NCI-H226 (cell line): ENCODE measurements at regions not wholly inside any gene's neighbourhood (a gene's known extent, or its start where the extent isn't known, plus 50 kb on each side); places are given as distances from the start of the nearest gene placed in this dataset.

Experiments used
- DNase-seq: peaks from one replicate; pipeline ENCODE4 v3.0.0-alpha.2; 2015

DNA sequence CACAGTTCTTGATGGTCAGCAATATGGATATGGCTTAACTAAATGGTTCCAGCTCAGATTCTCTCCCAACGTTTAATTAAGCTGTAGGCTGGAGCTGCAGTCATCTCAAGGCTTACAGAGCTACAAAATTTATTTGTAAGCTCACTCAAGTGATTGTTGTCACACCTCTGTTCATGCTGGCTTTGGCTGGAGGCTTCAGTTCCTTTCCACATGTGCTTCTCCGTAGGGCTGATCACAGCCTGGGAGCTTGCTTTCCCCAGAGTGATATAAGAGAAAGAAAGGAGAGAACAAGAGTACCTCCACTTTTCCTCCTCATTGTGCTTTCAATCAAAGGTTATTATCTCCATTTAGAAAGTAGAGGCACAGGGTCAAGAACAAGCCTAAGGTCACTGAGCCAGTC lies 182.7 kb upstream of the KCNN2 start:
- no peak for DNase-seq

DNA sequence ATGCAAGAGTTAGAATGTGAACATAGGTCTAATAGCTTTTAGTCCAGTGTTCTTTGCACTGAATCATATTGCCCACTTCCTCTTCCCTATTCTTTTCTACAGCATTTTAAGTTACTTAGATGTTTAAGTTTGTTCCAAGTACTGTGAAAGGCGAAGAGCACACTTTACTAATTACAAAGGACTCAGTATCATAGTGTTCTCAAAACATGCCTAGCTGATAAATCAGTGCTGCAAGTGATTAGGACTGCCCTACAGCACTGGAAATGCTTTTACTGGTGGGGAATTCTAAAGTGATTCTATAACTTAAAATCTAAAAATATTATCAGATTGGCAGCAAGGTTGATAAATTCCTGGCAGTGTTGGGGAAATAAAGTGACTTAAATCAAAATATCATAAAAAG lies 177.9 kb upstream of the KCNN2 start:
- peak; percentile 4 for DNase-seq

- peak; percentile 16 for DNase-seq
These were observed 176.6 kb upstream of the KCNN2 start for GRCh38 chr5:114185274-114185673.

DNA sequence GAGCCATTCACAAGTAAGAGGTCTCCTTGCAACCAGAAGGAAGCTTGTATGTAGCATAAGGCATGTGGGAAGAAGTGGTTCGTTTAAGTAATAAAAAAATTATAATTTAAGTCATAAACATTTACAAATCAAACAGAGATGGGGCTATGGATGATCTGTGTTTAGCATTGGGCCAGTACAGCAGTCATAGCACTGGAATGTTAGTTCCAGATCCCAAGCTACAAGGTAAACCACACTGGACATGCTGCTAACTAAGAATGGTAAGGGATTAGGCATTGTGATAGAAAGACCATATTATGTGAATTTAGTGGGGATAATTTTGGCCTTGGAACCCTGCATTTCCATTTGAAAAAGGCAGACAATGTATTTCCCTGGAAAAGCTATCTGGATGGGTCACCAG lies 170.4 kb upstream of the KCNN2 start:
- no peak for DNase-seq

DNA sequence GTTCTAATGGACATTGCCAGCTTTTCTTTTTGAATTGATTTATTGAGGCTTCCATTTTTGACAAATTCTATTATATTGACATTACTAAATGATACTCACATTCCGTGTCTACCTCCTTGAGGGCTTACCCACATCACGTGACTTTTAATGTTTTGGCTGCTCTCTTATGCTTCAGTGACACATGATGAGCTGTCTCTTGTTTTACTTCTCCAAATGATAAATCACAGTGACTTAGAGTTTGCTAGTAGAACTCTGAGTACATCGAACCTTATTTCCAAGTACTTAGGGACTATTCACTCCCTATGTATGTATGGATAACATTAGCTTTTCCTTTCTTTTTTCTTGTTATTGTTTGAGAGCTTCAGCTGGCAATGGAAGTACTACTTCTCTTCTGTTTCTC lies 169.8 kb upstream of the KCNN2 start:
- peak; percentile 16 for DNase-seq

DNA sequence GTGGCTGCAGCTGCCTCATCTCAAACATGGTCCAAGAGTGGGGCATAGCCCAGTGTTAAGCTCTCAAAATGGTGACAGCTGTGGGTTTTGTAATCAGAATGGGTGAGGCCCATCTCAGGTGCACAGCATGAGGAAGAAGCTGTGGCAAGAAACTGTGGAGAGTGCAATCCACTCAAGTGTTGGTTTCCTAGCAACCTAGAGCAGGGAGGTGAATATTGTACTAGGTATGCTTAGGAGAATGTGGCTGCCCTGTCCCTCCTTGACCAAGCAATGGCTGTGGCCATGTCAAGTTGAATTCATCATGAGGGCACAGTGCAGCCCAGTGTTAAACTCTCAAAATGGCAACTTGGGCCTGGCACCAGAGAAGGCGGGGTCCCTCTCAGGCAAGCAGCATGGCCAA lies 160.5 kb upstream of the KCNN2 start:
- no peak for DNase-seq

- DNase-seq: no peak
These were observed 156.9 kb upstream of the KCNN2 start for GRCh38 chr5:114204923-114205322.

DNA sequence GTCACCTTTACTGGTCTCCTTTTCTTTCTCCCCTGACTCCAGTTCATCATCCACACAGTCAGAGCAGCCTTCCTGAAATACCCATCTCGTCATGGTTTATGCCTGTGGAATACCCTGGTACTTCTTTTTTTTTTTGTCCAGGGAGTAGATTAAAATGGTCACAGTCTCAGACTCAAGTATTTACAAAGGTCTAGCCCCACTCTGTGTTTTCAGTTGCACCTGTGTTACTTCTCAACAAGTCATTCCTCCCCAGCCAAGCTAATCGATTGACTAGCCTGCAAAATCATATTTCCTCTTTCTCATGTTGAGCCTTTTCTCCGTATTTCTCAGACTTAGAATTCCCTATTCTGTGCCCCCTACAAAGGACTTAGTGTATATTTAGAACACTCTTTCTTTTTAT lies 155.2 kb upstream of the KCNN2 start:
- DNase-seq: no peak

DNA sequence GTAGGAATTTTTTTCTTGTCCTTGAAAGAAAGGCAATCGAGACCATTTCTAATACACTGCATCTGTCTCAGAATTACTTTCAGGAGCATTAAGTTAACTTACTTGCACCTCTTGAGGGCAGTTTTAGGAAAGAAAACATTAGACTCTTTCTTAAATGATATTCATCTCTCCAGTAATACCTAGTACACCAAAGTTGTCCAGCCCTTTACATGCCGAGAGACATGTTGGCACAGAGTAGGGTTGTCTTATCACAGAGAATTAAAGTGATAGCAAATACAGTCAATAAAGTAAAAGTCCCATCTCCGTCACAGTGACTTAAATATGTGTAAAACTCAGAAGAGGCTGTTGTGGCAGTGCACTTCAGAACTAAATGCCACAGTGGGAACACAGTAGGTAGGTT lies 154.3 kb upstream of the KCNN2 start:
- DNase-seq: no peak

DNA sequence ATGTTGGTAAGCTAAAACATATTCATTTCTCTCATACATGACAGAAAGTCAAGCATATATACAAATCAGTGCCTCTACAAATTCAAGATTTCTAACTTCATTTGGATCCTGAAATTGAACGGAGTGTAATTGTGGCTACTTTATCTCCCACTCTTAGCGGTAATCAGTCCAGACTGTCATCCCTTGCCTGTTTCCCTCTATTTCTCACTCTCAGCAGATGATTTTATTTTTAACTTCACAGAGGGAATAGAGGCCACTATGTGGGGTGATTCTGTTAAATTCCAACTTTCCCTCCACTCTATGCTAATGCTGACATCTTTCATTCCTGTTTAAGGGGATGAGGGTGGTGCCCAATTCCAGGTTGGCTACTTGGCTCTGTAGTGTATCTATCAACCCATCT lies 153.8 kb upstream of the KCNN2 start:
- DNase-seq: no peak

GRCh38 chr5:114208588-114208987 lies 153.3 kb upstream of the KCNN2 start:
- no peak for DNase-seq

DNA sequence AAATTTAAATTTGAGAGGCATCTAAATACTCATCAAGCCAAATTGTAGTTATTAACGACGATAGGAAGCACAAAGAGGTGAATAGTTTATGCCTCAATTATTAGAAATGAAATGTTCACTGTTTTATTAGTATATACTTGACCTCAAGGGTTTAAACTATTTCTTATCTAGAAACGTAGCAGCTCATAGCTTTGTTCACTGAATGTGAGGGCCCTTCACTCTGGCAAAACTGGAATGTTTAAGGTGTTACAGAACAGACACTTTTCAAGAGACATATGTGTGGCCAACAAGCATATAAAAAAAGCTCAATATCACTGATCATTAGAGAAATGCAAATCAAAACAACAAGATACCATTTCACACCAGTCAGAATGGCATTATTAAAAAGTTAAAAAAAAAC lies 151.2 kb upstream of the KCNN2 start:
- no peak for DNase-seq

DNA sequence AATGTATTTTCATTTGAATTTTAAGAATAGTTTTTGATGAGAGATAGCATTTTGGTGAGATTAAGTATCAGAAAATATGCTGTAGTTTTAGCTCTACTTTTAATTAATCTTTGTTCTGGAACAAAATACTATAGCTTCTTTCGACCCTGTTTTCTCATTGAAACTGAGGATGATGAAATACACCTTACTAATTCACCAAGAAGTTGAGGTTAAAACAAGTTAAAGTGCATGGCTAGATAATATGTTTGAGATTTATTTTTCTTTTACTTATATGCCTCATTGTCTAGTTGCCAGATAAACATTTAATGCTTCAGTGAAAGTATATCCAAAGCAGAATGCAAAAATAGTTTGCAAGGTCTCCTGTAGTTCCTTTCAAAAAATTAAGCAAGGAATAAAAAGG lies 140.1 kb upstream of the KCNN2 start:
- no peak for DNase-seq

- DNase-seq: no peak
These were observed 138.0 kb upstream of the KCNN2 start for GRCh38 chr5:114223866-114224265.

- peak; percentile 92 for DNase-seq
These were observed 124.1 kb upstream of the KCNN2 start for GRCh38 chr5:114237766-114238165.

GRCh38 chr5:114238771-114239313 lies 123.0 kb upstream of the KCNN2 start:
- DNase-seq: peak; percentile 53

DNA sequence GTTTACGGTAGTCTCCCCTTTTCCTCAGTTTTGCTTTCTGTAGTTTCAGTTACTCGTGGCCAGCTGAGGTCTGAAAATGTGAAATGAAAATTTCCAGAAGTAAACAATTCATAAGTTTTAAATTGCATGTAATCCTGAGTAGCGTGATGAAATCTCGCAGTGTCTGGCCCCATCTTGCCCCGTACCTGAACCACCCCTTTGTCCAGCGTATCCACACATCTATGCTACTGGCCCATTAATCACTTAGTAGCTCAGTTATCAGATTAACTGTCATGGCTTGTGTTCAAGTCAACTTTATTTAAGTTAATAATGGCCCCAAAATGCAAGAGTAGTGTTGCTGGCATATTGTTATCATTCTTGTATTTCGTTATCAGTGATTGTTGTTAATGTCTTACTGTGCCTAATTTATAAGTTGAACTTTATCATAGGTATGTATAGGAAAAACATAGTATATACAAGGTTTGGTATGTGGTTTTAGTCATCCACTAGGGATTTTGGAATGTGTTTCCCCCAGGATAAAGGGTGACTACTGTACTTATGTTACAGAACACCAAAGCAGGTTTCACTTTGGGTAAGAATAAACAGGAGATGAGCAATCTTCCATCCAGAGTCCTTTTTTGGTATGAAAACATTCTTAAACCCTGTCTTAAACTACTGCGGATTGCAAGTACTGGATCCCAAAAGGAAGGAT lies 118.4 kb upstream of the KCNN2 start:
- DNase-seq: peak; percentile 75

- no peak for DNase-seq
These were observed 117.9 kb upstream of the KCNN2 start for GRCh38 chr5:114243972-114244317.

- DNase-seq: no peak
These were observed 112.0 kb upstream of the KCNN2 start for GRCh38 chr5:114249823-114250222.

- DNase-seq: no peak
These were observed 111.3 kb upstream of the KCNN2 start for GRCh38 chr5:114250536-114250935.

DNA sequence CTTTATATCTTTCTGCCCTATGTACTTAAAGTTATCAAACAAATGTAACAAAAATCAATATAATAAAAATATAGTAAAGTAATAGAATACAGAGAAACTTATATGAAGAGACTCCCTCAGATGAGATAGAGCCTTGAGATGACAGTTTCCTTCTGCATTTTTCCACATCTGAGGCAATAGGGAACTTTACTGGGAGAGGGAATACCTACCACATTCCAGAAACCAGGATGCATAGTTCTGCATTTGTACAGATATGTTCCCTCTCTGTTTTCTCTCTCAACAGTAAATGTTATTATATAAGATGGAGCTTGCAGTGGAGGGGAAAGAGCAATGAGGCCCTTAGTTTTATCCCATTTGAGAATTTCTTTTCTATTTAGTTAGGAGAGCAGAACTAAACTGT lies 109.6 kb upstream of the KCNN2 start:
- DNase-seq: peak; percentile 19

DNA sequence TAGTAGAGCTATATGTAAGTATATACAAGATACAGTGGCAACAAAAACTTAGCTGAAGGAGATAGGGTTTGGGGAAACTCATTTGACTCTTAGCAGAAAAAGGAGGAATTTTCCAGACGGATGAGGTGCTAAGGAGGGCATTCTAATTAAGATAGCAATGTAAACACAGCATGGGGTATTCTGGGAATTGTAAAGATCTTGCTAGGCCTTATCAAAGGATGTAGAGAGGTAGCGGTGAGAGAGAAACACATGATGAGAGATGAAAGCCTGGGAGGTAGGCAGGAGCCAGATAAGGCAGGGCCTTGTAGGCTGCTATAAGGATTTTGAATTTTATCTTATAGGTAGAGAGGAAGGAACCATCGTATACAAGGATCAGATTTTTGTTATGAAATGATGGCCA lies 106.6 kb upstream of the KCNN2 start:
- DNase-seq: no peak

- DNase-seq: no peak
These were observed 99.9 kb upstream of the KCNN2 start for GRCh38 chr5:114261989-114262388.

DNA sequence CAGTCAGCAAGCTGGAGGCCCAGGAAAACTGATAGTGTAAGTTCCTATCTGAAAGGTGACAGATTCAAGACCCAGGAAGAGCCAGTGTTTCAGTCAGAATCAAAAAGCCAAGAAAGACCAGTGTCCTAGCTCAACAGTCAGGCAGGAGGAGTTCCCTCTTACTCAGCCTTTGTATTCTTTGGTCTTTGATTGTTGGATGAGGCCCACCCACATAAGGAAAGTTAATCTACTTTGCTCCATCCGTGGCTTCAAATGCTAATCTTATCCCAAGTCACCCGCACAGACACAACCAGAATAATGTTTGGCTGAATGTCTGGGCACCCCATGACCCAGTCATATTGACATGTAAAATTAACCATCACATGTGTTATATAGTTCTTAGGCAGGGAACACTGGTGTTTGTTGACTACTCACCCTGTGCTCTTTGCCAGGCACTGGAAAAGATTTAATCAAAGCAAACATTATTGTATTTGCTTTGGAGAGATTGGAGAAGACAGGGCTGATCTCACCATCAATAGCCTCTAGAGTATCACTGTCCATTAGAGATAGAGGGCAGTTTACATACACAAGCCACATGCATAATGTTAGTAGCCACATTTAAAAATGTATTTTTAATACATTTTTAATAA lies 96.3 kb upstream of the KCNN2 start:
- DNase-seq: no peak

- no peak for DNase-seq
These were observed 95.5 kb upstream of the KCNN2 start for GRCh38 chr5:114266374-114266773.
